HepG2 (cell line): ENCODE measurements at regions not wholly inside any gene's neighbourhood (a gene's known extent, or its start where the extent isn't known, plus 50 kb on each side); places are given as distances from the start of the nearest gene placed in this dataset.

Experiments
- CBX5 ChIP-seq: sonication (generic); formaldehyde crosslinking; IDR thresholded peaks from 2 replicates; pipeline ENCODE4 v1.4.0; 2020; ENCODE audit warnings: missing genetic modification reagents, borderline replicate concordance
- GZF1 ChIP-seq: sonication (generic); formaldehyde crosslinking; IDR thresholded peaks from 2 replicates; pipeline ENCODE4 v1.5.1; 2020; ENCODE audit warnings: mild to moderate bottlenecking, missing genetic modification reagents
- HCFC1 ChIP-seq: fragments of 150-350 bp; IDR thresholded peaks from 2 replicates; pipeline ENCODE4 v1.6.1; 2014; ENCODE audit warnings: low read depth, low read length
- HNF4G ChIP-seq, 2 experiments: sonication (generic) in 1 of 2; formaldehyde crosslinking in 1 of 2; IDR thresholded peaks; 2 replicates each; pipeline versions ENCODE4 v1.4.0 to v1.6.1; 2011 to 2020; ENCODE audit warnings: borderline replicate concordance in 2 of 2, low read depth in 2 of 2, mild to moderate bottlenecking in 2 of 2, low read length in 1 of 2, missing genetic modification reagents in 1 of 2, moderate library complexity in 1 of 2
- KAT7 ChIP-seq: IDR thresholded peaks from 2 replicates; pipeline ENCODE4 v1.6.1; 2018; ENCODE audit warnings: borderline replicate concordance, missing compliant biosample characterization
- MBD4 ChIP-seq: IDR thresholded peaks from 2 replicates; pipeline ENCODE4 v1.6.1; 2012; ENCODE audit warnings: low read length, inconsistent platforms, borderline replicate concordance
- RAD51 ChIP-seq: fragments of 450-650 bp; IDR thresholded peaks from 2 replicates; pipeline ENCODE4 v1.6.1; 2016; ENCODE audit warnings: borderline replicate concordance
- STAG1 ChIP-seq: sonication (generic); formaldehyde crosslinking; IDR thresholded peaks from 2 replicates; pipeline ENCODE4 v1.4.0; 2020; ENCODE audit warnings: missing genetic modification reagents
- STAT5B ChIP-seq: sonication (generic); formaldehyde crosslinking; IDR thresholded peaks from 2 replicates; pipeline ENCODE4 v1.4.0; 2020; ENCODE audit warnings: missing genetic modification reagents
- ZFP41 ChIP-seq: sonication (generic); formaldehyde crosslinking; IDR thresholded peaks from 2 replicates; pipeline ENCODE4 v1.4.0; 2020; ENCODE audit warnings: mild to moderate bottlenecking, missing genetic modification reagents, borderline replicate concordance
- ZKSCAN1 ChIP-seq: fragments of 150-350 bp; IDR thresholded peaks from 2 replicates; pipeline ENCODE4 v1.6.1; 2014; ENCODE audit warnings: low read length
- ZNF446 ChIP-seq: sonication (generic); formaldehyde crosslinking; IDR thresholded peaks from 2 replicates; pipeline ENCODE4 v1.5.0; 2020; ENCODE audit warnings: mild to moderate bottlenecking, missing genetic modification reagents
- ZNF460 ChIP-seq: sonication (generic); formaldehyde crosslinking; IDR thresholded peaks from 2 replicates; pipeline ENCODE4 v1.5.1; 2020; ENCODE audit warnings: missing genetic modification reagents, mild to moderate bottlenecking, borderline replicate concordance
- ZNF773 ChIP-seq: sonication (generic); formaldehyde crosslinking; IDR thresholded peaks from 2 replicates; pipeline ENCODE4 v1.4.0; 2020; ENCODE audit warnings: missing genetic modification reagents, borderline replicate concordance
- TF ChIP-seq, protein P1 (sequence below): sonication (generic); formaldehyde crosslinking; IDR thresholded peaks from 2 replicates; pipeline ENCODE4 v1.5.1; 2020; ENCODE audit warnings: missing genetic modification reagents, mild to moderate bottlenecking, borderline replicate concordance
- TF ChIP-seq, protein P2 (sequence below): sonication (generic); formaldehyde crosslinking; conservative IDR thresholded peaks from 2 replicates; pipeline ENCODE4 v1.8.0; 2022; ENCODE audit warnings: low read depth, missing genetic modification reagents
- TF ChIP-seq, protein P3 (sequence below): sonication (generic); formaldehyde crosslinking; IDR thresholded peaks from 2 replicates; pipeline ENCODE4 v1.4.0; 2020; ENCODE audit warnings: missing genetic modification reagents
- TF ChIP-seq, protein P4 (sequence below): sonication (generic); formaldehyde crosslinking; IDR thresholded peaks from 2 replicates; pipeline ENCODE4 v1.5.0; 2020; ENCODE audit warnings: missing genetic modification reagents

DNA sequence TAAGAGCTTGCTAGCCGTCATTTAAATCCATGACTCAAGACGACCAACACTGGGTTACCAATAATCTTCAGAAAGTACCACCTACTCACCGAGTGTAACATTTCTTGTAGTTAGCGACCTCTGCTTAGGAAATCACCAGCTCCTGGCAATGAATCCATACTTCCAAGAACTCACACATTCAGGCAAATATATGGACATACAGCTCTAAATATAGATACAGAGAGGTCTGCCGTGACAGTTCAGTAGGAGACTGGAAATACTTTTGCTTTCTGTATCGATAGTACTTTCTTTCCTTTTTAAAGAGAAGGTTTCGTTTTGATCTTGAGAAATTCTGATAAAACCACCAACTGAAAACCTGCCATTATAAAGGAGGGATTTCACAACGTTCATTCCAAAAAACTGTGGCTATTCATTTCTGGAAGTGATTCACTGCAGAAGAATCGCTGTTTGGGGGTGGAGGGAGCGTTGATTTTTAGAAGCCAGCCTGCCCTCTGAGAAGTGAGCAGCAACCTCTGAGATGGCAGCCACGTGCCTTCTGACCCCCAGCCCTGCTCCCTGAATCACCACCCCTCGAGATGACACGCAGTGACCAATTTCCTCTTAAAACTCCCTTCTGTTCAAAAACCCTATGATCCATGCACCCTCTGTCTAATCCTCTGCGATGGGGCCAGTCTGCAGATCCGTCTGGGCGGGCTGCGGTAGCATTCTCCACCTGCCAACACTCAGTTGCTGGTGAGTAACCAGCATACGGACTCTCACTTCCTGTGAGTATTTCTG is 179.0 kb upstream of the KLF14 start (continued):
- TF ChIP-seq, protein P1, sequence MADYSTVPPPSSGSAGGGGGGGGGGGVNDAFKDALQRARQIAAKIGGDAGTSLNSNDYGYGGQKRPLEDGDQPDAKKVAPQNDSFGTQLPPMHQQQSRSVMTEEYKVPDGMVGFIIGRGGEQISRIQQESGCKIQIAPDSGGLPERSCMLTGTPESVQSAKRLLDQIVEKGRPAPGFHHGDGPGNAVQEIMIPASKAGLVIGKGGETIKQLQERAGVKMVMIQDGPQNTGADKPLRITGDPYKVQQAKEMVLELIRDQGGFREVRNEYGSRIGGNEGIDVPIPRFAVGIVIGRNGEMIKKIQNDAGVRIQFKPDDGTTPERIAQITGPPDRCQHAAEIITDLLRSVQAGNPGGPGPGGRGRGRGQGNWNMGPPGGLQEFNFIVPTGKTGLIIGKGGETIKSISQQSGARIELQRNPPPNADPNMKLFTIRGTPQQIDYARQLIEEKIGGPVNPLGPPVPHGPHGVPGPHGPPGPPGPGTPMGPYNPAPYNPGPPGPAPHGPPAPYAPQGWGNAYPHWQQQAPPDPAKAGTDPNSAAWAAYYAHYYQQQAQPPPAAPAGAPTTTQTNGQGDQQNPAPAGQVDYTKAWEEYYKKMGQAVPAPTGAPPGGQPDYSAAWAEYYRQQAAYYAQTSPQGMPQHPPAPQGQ (CRISPR knock-in tag) = no peak
- TF ChIP-seq, protein P2, sequence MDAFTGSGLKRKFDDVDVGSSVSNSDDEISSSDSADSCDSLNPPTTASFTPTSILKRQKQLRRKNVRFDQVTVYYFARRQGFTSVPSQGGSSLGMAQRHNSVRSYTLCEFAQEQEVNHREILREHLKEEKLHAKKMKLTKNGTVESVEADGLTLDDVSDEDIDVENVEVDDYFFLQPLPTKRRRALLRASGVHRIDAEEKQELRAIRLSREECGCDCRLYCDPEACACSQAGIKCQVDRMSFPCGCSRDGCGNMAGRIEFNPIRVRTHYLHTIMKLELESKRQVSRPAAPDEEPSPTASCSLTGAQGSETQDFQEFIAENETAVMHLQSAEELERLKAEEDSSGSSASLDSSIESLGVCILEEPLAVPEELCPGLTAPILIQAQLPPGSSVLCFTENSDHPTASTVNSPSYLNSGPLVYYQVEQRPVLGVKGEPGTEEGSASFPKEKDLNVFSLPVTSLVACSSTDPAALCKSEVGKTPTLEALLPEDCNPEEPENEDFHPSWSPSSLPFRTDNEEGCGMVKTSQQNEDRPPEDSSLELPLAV (CRISPR knock-in tag) = no peak
- no peak for TF ChIP-seq HCFC1
- TF ChIP-seq HNF4G (IDR thresholded peaks at IDR 0.05; ENCODE audit: borderline replicate concordance, low read depth, low read length) = no peak
- TF ChIP-seq HNF4G (CRISPR knock-in tag; IDR thresholded peaks at IDR 0.05; ENCODE audit: borderline replicate concordance, low read depth) = no peak; the same call in 1 of the 2 replicates
- TF ChIP-seq MBD4 = peak; percentile 24; the same call in 1 of the 2 replicates
- no peak for TF ChIP-seq CBX5 (CRISPR knock-in tag)
- TF ChIP-seq KAT7 = peak; percentile 44; the same call in 1 of the 2 replicates
- TF ChIP-seq, protein P3, sequence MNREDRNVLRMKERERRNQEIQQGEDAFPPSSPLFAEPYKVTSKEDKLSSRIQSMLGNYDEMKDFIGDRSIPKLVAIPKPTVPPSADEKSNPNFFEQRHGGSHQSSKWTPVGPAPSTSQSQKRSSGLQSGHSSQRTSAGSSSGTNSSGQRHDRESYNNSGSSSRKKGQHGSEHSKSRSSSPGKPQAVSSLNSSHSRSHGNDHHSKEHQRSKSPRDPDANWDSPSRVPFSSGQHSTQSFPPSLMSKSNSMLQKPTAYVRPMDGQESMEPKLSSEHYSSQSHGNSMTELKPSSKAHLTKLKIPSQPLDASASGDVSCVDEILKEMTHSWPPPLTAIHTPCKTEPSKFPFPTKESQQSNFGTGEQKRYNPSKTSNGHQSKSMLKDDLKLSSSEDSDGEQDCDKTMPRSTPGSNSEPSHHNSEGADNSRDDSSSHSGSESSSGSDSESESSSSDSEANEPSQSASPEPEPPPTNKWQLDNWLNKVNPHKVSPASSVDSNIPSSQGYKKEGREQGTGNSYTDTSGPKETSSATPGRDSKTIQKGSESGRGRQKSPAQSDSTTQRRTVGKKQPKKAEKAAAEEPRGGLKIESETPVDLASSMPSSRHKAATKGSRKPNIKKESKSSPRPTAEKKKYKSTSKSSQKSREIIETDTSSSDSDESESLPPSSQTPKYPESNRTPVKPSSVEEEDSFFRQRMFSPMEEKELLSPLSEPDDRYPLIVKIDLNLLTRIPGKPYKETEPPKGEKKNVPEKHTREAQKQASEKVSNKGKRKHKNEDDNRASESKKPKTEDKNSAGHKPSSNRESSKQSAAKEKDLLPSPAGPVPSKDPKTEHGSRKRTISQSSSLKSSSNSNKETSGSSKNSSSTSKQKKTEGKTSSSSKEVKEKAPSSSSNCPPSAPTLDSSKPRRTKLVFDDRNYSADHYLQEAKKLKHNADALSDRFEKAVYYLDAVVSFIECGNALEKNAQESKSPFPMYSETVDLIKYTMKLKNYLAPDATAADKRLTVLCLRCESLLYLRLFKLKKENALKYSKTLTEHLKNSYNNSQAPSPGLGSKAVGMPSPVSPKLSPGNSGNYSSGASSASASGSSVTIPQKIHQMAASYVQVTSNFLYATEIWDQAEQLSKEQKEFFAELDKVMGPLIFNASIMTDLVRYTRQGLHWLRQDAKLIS (CRISPR knock-in tag) = peak; percentile 87
- no peak for TF ChIP-seq ZNF446 (CRISPR knock-in tag)
- no peak for TF ChIP-seq STAG1 (CRISPR knock-in tag)
- no peak for TF ChIP-seq RAD51
- no peak for TF ChIP-seq ZKSCAN1
- no peak for TF ChIP-seq ZFP41 (CRISPR knock-in tag)
- TF ChIP-seq STAT5B (CRISPR knock-in tag) = no peak
- TF ChIP-seq, protein P4, sequence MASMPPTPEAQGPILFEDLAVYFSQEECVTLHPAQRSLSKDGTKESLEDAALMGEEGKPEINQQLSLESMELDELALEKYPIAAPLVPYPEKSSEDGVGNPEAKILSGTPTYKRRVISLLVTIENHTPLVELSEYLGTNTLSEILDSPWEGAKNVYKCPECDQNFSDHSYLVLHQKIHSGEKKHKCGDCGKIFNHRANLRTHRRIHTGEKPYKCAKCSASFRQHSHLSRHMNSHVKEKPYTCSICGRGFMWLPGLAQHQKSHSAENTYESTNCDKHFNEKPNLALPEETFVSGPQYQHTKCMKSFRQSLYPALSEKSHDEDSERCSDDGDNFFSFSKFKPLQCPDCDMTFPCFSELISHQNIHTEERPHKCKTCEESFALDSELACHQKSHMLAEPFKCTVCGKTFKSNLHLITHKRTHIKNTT (CRISPR knock-in tag) = no peak
- TF ChIP-seq GZF1 (CRISPR knock-in tag) = no peak
- no peak for TF ChIP-seq ZNF460 (CRISPR knock-in tag)
- TF ChIP-seq ZNF773 (CRISPR knock-in tag) = no peak
